ENCODE measurements at regions not wholly inside any gene's neighbourhood (a gene's known extent, or its start where the extent isn't known, plus 50 kb on each side); places are given as distances from the start of the nearest gene placed in this dataset.

DNA sequence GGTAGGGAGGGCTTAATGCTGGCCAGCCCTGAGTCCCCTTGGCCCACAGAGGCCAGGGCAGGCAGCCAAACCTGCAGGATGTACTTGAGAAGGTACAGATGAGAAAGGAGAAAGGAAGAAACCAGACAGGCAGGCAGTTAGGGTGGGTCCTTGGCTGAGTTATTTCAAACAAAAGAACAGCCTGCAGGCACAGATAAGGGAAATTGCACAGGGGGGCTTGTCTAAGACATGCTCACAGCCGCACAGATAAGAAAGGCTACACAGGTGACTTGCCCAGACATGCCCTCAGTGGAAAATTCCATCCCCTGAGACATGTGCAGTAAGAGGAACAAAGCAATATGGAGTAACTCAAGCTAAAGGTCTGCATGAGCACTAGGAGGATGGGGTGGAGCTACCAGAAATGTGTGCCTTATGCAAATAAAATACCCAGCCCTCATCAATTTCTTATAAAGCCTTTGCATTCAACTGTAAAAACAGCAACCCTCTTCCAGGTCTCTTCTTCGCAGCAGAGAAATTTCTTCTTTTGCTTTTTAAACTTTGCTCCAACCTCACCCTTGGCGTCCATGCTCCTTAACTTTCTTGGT lies 158.2 kb upstream of the RGS6 start:
- H3K4me3 ChIP-seq (ENCODE audit: low read length), result no peak overlapping the region
- TF ChIP-seq, protein P1, sequence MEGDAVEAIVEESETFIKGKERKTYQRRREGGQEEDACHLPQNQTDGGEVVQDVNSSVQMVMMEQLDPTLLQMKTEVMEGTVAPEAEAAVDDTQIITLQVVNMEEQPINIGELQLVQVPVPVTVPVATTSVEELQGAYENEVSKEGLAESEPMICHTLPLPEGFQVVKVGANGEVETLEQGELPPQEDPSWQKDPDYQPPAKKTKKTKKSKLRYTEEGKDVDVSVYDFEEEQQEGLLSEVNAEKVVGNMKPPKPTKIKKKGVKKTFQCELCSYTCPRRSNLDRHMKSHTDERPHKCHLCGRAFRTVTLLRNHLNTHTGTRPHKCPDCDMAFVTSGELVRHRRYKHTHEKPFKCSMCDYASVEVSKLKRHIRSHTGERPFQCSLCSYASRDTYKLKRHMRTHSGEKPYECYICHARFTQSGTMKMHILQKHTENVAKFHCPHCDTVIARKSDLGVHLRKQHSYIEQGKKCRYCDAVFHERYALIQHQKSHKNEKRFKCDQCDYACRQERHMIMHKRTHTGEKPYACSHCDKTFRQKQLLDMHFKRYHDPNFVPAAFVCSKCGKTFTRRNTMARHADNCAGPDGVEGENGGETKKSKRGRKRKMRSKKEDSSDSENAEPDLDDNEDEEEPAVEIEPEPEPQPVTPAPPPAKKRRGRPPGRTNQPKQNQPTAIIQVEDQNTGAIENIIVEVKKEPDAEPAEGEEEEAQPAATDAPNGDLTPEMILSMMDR (conservative IDR thresholded peaks at IDR 0.05; ENCODE audit: low read depth, low read length), result no peak
- DNase-seq (ENCODE audit: low read depth), result no peak

DNA sequence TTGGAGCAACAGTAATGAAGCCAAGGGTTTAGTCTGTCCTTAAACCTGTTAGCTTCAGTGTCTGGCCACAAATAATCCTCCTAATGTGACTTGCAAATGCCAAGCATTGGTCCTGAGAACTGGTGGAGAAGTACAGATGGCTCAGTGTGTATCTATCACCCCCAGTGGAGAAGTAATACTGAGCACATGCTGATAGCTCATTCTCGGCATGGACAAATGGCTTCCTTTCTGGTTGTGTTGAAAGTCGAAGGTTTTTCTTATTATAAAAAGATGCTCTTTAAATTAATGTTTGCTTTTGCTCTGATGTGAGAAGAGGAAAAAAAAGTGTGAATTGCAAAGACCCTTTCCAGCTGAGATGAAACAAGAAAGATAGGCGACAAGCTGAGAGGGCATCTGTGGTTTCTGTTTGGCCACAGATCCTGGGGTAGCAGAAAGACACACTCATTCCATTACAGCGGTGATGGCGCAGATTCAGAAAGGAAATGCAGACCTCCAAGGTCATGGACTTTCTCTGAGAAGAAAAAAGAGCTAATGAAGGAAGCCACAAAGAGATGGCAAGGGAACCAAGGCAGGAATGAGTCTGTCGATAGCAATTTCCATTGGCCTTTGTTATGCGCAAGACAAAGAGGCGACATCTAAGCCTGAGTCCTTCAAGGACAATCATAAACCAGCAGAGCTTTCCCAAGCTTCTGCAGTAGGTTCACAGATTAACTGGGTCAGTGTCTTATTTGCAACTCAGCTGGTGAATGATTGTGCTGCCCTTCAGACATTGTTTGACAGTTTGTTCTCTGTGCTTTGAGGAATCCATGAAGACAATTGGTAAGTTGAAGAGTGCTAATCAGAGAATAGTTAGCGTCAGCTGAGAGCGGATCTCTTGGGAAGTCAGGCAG lies 155.5 kb upstream of the RGS6 start:
- DNase-seq (ENCODE audit: low read depth), result no peak
- no peak overlapping the region for H3K4me3 ChIP-seq (ENCODE audit: low read length)
- TF ChIP-seq, protein P1 (conservative IDR thresholded peaks at IDR 0.05; ENCODE audit: low read depth, low read length), result no peak

DNA sequence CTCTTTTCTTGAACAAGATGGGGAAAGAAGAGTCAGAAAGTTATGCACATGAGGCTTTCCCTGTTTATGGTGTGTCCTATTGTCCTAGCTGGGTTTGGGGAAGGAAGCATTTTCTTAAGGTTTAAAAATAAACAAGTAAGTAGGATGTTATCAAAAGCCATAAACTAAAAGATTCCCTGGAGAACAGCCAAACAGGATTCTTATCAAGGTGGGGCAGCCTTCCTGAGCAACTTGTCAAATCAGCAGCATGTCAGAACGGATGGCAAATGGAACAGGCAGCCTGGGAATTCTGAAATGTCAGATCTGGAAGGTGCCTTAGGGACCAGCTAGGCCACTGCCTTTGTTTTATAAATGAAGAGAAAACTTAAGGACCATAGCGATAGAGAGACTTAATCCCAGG lies 152.2 kb upstream of the RGS6 start:
- DNase-seq (ENCODE audit: low read depth), result no peak
- TF ChIP-seq, protein P1 (conservative IDR thresholded peaks at IDR 0.05; ENCODE audit: low read depth, low read length), result no peak
- no peak overlapping the region for H3K4me3 ChIP-seq (ENCODE audit: low read length)

DNA sequence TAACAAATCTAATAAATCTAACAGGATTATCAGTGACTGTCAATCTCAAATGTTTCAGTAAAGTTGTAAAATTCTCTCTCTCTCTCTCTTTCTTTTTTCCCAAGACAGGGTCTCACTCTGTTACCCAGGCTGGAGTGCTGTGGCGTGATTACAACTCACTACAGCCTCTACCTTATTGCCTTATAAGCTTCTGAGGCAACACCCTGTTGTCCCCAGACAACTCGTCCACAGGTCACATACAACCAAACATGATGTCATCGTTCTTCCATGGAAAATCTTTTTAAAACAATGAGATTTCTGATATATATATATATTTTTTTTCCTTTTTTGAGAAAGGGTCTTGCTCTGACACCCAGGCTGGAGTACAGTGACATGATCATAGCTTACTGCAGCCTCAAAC lies 151.4 kb upstream of the RGS6 start:
- H3K4me3 ChIP-seq (ENCODE audit: low read length), result no peak overlapping the region
- no peak for DNase-seq (ENCODE audit: low read depth)
- TF ChIP-seq, protein P1 (conservative IDR thresholded peaks at IDR 0.05; ENCODE audit: low read depth, low read length), result no peak

DNA sequence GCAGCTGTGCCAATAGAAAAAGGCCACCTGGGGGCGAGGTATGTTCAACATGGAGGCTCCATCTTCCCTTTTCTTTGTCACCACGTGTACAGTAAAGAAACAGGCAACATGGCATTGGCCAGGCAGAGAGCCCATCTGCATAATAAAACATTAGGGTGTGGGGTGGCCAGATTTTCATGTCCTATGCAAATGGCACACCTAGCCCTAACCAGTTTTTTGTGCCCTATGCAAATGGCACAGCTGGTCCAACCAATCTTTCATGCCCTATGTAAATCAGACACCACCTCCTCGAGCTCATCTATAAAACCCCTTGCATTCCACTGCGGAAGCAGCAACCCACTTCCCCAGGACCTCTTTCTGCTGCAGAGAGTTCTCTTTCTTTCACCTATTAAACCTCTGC lies 149.1 kb upstream of the RGS6 start:
- TF ChIP-seq, protein P1 (conservative IDR thresholded peaks at IDR 0.05; ENCODE audit: low read depth, low read length), result no peak
- no peak for DNase-seq (ENCODE audit: low read depth)
- H3K4me3 ChIP-seq (ENCODE audit: low read length), result no peak overlapping the region

DNA sequence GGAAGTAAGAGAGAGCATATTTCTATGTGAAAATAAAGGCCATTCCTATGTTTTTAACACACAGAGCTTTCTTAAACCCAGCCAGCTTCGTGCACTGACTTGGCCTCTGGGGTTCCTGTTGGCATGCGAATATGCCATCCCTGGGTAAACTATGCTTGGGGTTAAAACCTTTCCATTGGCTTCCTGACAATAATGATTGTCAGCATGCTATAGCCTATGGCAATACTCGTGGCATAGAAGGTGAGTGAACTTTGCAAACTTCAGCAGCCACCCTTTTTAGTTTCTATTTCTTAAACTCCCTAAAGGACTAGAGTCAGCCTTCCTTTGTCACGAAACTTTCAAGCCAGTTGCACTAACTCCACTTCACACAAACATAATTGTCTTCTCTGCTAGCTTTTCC lies 148.4 kb upstream of the RGS6 start:
- TF ChIP-seq, protein P1 (conservative IDR thresholded peaks at IDR 0.05; ENCODE audit: low read depth, low read length), result no peak
- no peak for DNase-seq (ENCODE audit: low read depth)
- no peak overlapping the region for H3K4me3 ChIP-seq (ENCODE audit: low read length)

DNA sequence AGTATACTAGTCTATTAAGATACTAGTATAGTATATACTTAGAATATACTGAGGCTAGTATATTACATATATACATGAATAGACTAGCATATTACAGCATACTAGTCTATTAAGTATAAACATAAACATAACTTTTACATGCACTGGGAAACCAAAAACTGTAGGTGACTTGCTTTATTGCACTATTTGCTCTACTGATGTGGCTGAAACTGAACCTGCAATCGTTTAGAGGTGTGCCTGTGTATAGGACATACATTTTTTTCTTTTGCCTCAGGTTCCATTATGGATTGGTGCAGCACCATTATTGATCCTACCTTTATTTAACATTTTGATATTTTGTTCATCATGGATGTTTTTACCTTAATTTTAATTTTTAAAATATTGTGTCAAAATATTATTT lies 143.2 kb upstream of the RGS6 start:
- TF ChIP-seq, protein P1 (conservative IDR thresholded peaks at IDR 0.05; ENCODE audit: low read depth, low read length), result no peak
- H3K4me3 ChIP-seq (ENCODE audit: low read length), result no peak overlapping the region
- DNase-seq (ENCODE audit: low read depth), result no peak
